ENCODE measurements at regions not wholly inside any gene's neighbourhood (a gene's known extent, or its start where the extent isn't known, plus 50 kb on each side); places are given as distances from the start of the nearest gene placed in this dataset.

DNA sequence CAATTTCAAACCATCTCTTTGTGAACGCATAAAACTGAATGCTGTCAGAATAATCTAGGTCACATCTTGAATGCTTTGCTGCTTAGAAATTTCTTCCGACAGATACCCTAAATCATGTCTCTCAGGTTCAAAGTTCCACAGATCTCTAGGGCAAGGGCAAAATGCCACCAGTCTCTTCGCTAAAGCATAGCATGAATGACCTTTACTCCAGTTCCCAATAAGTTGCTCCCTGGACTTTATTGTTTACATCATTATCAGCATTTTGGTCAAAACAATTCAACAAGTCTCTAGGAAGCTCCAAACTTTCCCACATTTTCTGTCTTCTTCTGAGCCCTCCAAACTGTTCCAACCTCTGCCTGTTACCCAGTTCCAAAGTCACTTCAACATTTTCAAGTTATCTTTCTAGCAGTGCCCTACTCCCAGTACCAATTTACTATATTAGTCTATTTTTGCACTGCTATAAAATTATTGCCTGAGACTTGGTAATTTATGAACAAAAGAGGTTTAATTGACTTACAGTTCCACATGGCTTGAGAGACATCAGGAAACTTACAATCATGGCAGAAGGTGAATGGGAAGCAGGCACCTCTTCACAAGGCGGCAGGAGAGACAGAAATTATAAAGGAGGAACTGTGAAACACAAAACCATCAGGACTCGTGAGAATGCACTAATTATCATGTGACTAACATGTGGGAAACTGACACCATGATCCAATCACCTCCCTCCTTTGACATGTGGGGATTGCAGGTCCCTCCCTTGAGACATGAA lies 77.0 kb downstream of the SPRY2 start:
- TF ChIP-seq GATA2 (IDR thresholded peaks at IDR 0.05; ENCODE audit: low read depth, low read length) (no peak), GATA3 (IDR thresholded peaks at IDR 0.05; ENCODE audit: low read depth, low read length) (no peak)
